NT2/D1 (cell line): ENCODE measurements at regions not wholly inside any gene's neighbourhood (a gene's known extent, or its start where the extent isn't known, plus 50 kb on each side); places are given as distances from the start of the nearest gene placed in this dataset.

Experiments
- DNase-seq: peaks from one replicate; pipeline ENCODE4 v3.0.0-alpha.2; 2011; ENCODE audit warnings: low read depth, low spot score
- H3K27me3 ChIP-seq: 2 replicates; pipeline ENCODE4 v1.6.0; 2011; ENCODE audit warnings: mild to moderate bottlenecking; ENCODE audit not compliant: insufficient read length, insufficient read depth
- H3K36me3 ChIP-seq: 2 replicates; pipeline ENCODE4 v1.6.1; 2011; ENCODE audit warnings: mild to moderate bottlenecking, low read length, mixed read lengths; ENCODE audit not compliant: insufficient read depth, insufficient read length
- H3K4me1 ChIP-seq: 2 replicates; pipeline ENCODE4 v1.5.1; 2011; ENCODE audit not compliant: insufficient read depth, insufficient read length
- H3K4me3 ChIP-seq: 2 replicates; pipeline ENCODE4 v1.5.1; 2011; ENCODE audit warnings: low read depth; ENCODE audit not compliant: insufficient read length
- H3K9ac ChIP-seq: 2 replicates; pipeline ENCODE4 v1.6.0; 2011; ENCODE audit warnings: low read depth; ENCODE audit not compliant: insufficient read length
- H3K9me3 ChIP-seq: 2 replicates; pipeline ENCODE4 v1.5.1; 2011; ENCODE audit warnings: mild to moderate bottlenecking, low read length; ENCODE audit not compliant: insufficient read depth
- SUZ12 ChIP-seq: IDR thresholded peaks from 2 replicates; pipeline ENCODE4 v1.6.1; 2011; ENCODE audit not compliant: insufficient read length, insufficient read depth; ENCODE audit errors: extremely low read depth
- YY1 ChIP-seq: IDR thresholded peaks from 2 replicates; pipeline ENCODE4 v1.6.1; 2011; ENCODE audit not compliant: insufficient read length, insufficient read depth
- ZNF274 ChIP-seq: IDR thresholded peaks from 2 replicates; pipeline ENCODE4 v1.6.1; 2011; ENCODE audit warnings: mild to moderate bottlenecking, low read depth, low read length

GRCh38 chr1:217184854-217185253 lies 446.0 kb downstream of the GPATCH2 start:
- Histone ChIP-seq H3K36me3 (no peaks in the 10 kb centered on the region), H3K4me1 (no peaks in the 10 kb centered on the region), H3K9me3 (peaks cover 5% of the 10 kb centered on the region; the same call in 1 of the 2 replicates), H3K9ac (no peak overlapping the region), H3K27me3 (no peaks in the 10 kb centered on the region), H3K4me3 (no peak overlapping the region)
- no peak for DNase-seq
- no peak for TF ChIP-seq ZNF274
- no peak for TF ChIP-seq SUZ12
- no peak for TF ChIP-seq YY1

DNA sequence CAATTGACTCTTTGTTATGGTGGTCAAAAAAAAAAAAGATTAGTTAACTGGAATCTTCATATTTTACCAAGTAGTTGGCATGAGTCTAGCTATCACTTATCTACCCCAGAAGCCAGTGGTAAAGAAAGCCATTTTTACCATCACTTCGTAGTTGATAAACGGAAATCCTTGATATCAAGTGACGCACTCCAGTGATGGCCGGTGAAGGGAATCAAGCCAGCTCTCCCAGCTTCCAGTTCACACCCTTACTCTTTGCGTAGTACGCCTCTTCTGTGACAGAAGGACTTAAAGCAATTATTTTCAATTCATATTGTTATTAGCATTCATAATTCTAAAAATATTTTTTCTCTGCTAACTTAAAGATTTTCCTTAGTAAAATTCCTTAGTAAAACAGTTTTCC lies 447.9 kb downstream of the GPATCH2 start:
- no peaks in the 10 kb centered on the region for H3K4me1 ChIP-seq
- TF ChIP-seq ZNF274 (no peak), SUZ12 (no peak), YY1 (no peak)
- peaks cover 5% of the 10 kb centered on the region; the same call in 1 of the 2 replicates for H3K9me3 ChIP-seq
- H3K9ac ChIP-seq, result no peak overlapping the region
- H3K27me3 ChIP-seq, result no peaks in the 10 kb centered on the region
- DNase-seq, result no peak
- no peaks in the 10 kb centered on the region for H3K36me3 ChIP-seq
- no peak overlapping the region for H3K4me3 ChIP-seq

DNA sequence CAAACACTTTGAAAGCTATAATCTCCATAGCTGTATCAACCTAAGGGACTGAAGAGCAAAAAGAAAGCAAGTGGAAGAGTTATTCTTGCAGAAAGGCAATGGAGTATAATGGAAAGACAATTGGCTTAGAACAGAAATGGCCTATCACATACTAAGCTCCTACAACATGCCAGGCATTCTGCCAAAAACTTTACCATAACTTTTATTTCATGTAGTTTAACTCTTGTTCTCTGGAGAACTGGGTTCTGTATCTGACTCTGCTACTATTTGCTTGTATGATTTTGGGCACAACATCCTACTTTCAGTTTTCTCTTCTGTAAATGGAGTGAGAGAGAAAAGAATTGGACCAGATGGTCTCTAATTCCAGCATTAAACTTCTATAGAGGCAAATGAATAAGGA lies 449.1 kb downstream of the GPATCH2 start:
- Histone ChIP-seq H3K9ac (no peak overlapping the region), H3K4me3 (no peak overlapping the region), H3K4me1 (no peaks in the 10 kb centered on the region), H3K27me3 (no peaks in the 10 kb centered on the region), H3K9me3 (peaks cover 4% of the 10 kb centered on the region; the same call in 1 of the 2 replicates), H3K36me3 (no peaks in the 10 kb centered on the region)
- TF ChIP-seq SUZ12 (no peak), ZNF274 (no peak), YY1 (no peak)
- DNase-seq, result no peak

GRCh38 chr1:217181176-217181746 lies 449.6 kb downstream of the GPATCH2 start:
- Histone ChIP-seq H3K9me3 (no peaks in the 10 kb centered on the region), H3K4me1 (no peaks in the 10 kb centered on the region), H3K36me3 (no peaks in the 10 kb centered on the region), H3K4me3 (no peak overlapping the region), H3K9ac (no peak overlapping the region), H3K27me3 (no peaks in the 10 kb centered on the region)
- no peak for DNase-seq
- TF ChIP-seq SUZ12 (no peak), YY1 (no peak), ZNF274 (no peak)

GRCh38 chr1:217180443-217180842 lies 450.4 kb downstream of the GPATCH2 start:
- Histone ChIP-seq H3K27me3 (no peaks in the 10 kb centered on the region), H3K9me3 (no peaks in the 10 kb centered on the region), H3K4me3 (no peak overlapping the region), H3K4me1 (no peaks in the 10 kb centered on the region), H3K9ac (no peak overlapping the region), H3K36me3 (no peaks in the 10 kb centered on the region)
- DNase-seq, result no peak
- TF ChIP-seq YY1, result no peak
- TF ChIP-seq ZNF274, result no peak
- TF ChIP-seq SUZ12, result no peak

DNA sequence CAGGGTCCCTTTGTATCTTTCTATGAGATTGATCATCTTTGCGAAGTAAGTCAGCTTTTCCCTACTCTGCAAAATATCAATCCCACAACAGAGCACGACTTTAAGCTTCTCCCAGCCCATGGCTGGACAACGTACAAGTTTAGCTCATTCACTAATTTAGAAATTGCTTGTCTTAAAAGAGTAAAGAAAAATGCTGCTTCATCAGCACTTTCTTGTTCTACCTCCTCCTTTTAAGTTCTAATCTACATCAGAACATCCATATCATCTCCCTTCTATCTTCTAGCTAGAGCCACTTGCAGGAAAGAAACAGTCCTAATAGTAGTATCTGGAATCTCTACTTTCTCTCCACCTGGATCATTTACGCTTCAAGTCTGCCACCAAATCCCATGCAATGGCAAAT lies 441.2 kb upstream of the ESRRG start:
- Histone ChIP-seq H3K9me3 (no peaks in the 10 kb centered on the region), H3K9ac (no peak overlapping the region), H3K4me3 (no peak overlapping the region), H3K36me3 (no peaks in the 10 kb centered on the region), H3K27me3 (no peaks in the 10 kb centered on the region), H3K4me1 (no peaks in the 10 kb centered on the region)
- no peak for DNase-seq
- TF ChIP-seq ZNF274 (no peak), SUZ12 (no peak), YY1 (no peak)

- Histone ChIP-seq H3K4me1 (no peaks in the 10 kb centered on the region), H3K27me3 (no peaks in the 10 kb centered on the region), H3K9me3 (peaks cover 10% of the 10 kb centered on the region), H3K4me3 (no peak overlapping the region), H3K9ac (no peak overlapping the region), H3K36me3 (no peaks in the 10 kb centered on the region)
- no peak for DNase-seq
- TF ChIP-seq ZNF274 (no peak), YY1 (no peak)
These were observed 430.1 kb upstream of the ESRRG start for GRCh38 chr1:217153361-217153760.
